ENCODE measurements at regions not wholly inside any gene's neighbourhood (a gene's known extent, or its start where the extent isn't known, plus 50 kb on each side); places are given as distances from the start of the nearest gene placed in this dataset.

DNA sequence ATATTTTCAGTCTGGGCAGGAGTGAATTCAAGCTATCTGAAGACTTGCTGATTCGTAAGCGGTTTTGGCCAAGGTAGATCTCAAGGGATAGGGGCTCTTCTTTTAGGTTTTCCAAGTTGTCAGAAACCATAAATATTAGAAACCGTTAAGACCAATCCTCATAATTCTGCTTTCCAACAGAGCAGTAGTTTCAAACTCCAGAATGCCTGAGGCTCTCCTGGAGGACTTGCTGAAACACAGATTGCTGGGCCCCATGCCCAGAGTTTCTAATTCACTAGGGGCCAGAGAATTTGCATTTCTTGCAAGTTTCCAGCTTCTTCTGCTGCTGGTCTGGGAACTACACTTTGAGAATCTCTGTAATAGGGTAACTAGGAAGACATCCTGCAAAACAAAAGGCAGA lies 1855.7 kb upstream of the CELF4 start:
- Histone ChIP-seq H3K9me3 (ENCODE audit: control insufficient read depth, low read length) (no peaks in the 10 kb centered on the region), H3K4me1 (ENCODE audit: control insufficient read depth, insufficient read depth, low read length) (peaks cover 23% of the 10 kb centered on the region)

GRCh38 chr18:39419315-39419714 lies 1853.7 kb upstream of the CELF4 start:
- Histone ChIP-seq H3K9me3 (ENCODE audit: control insufficient read depth, low read length) (no peaks in the 10 kb centered on the region), H3K9ac (ENCODE audit: low read length) (no peak overlapping the region), H3K27me3 (replicated peaks; ENCODE audit: control insufficient read depth, insufficient read depth, low read length) (no peaks in the 10 kb centered on the region), H3K4me1 (ENCODE audit: control insufficient read depth, insufficient read depth, low read length) (peaks cover 23% of the 10 kb centered on the region), H3K4me3 (ENCODE audit: low read length) (no peak overlapping the region), H3K36me3 (ENCODE audit: control insufficient read depth, insufficient read depth, low read length, severe bottlenecking) (no peaks in the 10 kb centered on the region)
- DNase-seq (ENCODE audit: low read depth) = no peak

More for the DNA sequence above, 1855.7 kb upstream of the CELF4 start:
- H3K27me3 ChIP-seq (replicated peaks; ENCODE audit: control insufficient read depth, insufficient read depth, low read length) = no peaks in the 10 kb centered on the region
- H3K36me3 ChIP-seq (ENCODE audit: control insufficient read depth, insufficient read depth, low read length, severe bottlenecking) = no peaks in the 10 kb centered on the region
- no peak overlapping the region for H3K9ac ChIP-seq (ENCODE audit: low read length)
- no peak overlapping the region for H3K4me3 ChIP-seq (ENCODE audit: low read length)
- DNase-seq (ENCODE audit: low read depth) = no peak

DNA sequence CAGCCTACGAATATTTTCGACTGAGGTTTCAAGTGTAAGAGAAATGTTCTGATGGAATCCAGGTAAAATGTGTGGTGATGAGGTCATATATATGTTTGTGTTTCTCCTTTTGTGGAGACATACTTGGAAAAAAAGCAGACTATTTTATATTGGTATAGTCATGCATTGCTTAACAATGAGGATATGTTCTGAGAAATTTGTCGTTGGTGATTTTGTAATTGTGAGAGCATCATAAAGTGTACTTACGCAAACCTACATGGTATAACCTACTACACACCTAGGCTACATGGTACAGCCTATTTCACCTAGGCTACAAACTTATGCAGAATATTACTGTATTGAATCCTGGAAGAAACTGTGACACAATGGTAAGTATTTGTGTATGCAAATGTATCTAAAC lies 1849.9 kb upstream of the CELF4 start:
- no peaks in the 10 kb centered on the region for H3K9me3 ChIP-seq (ENCODE audit: control insufficient read depth, low read length)
- DNase-seq (ENCODE audit: low read depth) = no peak
- H3K4me3 ChIP-seq (ENCODE audit: low read length) = no peak overlapping the region
- no peak overlapping the region for H3K9ac ChIP-seq (ENCODE audit: low read length)
- H3K36me3 ChIP-seq (ENCODE audit: control insufficient read depth, insufficient read depth, low read length, severe bottlenecking) = no peaks in the 10 kb centered on the region
- H3K4me1 ChIP-seq (ENCODE audit: control insufficient read depth, insufficient read depth, low read length) = peaks cover 7% of the 10 kb centered on the region
- H3K27me3 ChIP-seq (replicated peaks; ENCODE audit: control insufficient read depth, insufficient read depth, low read length) = no peaks in the 10 kb centered on the region

- Histone ChIP-seq H3K9me3 (ENCODE audit: control insufficient read depth, low read length) (no peaks in the 10 kb centered on the region), H3K36me3 (ENCODE audit: control insufficient read depth, insufficient read depth, low read length, severe bottlenecking) (no peaks in the 10 kb centered on the region), H3K9ac (ENCODE audit: low read length) (no peak overlapping the region), H3K4me1 (ENCODE audit: control insufficient read depth, insufficient read depth, low read length) (no peaks in the 10 kb centered on the region), H3K27me3 (replicated peaks; ENCODE audit: control insufficient read depth, insufficient read depth, low read length) (no peaks in the 10 kb centered on the region), H3K4me3 (ENCODE audit: low read length) (no peak overlapping the region)
- no peak for DNase-seq (ENCODE audit: low read depth)
Measured at GRCh38 chr18:39414009-39414700, 1848.6 kb upstream of the CELF4 start.

GRCh38 chr18:39406941-39407340 lies 1841.3 kb upstream of the CELF4 start:
- no peaks in the 10 kb centered on the region for H3K27me3 ChIP-seq (replicated peaks; ENCODE audit: control insufficient read depth, insufficient read depth, low read length)
- DNase-seq (ENCODE audit: low read depth) = no peak
- H3K4me3 ChIP-seq (ENCODE audit: low read length) = no peak overlapping the region
- H3K4me1 ChIP-seq (ENCODE audit: control insufficient read depth, insufficient read depth, low read length) = peaks cover 5% of the 10 kb centered on the region
- H3K9me3 ChIP-seq (ENCODE audit: control insufficient read depth, low read length) = no peaks in the 10 kb centered on the region
- H3K36me3 ChIP-seq (ENCODE audit: control insufficient read depth, insufficient read depth, low read length, severe bottlenecking) = no peaks in the 10 kb centered on the region
- no peak overlapping the region for H3K9ac ChIP-seq (ENCODE audit: low read length)

- Histone ChIP-seq H3K36me3 (ENCODE audit: control insufficient read depth, insufficient read depth, low read length, severe bottlenecking) (no peaks in the 10 kb centered on the region), H3K4me3 (ENCODE audit: low read length) (no peak overlapping the region), H3K4me1 (ENCODE audit: control insufficient read depth, insufficient read depth, low read length) (peaks cover 5% of the 10 kb centered on the region), H3K9me3 (ENCODE audit: control insufficient read depth, low read length) (no peaks in the 10 kb centered on the region), H3K9ac (ENCODE audit: low read length) (no peak overlapping the region), H3K27me3 (replicated peaks; ENCODE audit: control insufficient read depth, insufficient read depth, low read length) (no peaks in the 10 kb centered on the region)
- peak; percentile 45 for DNase-seq (ENCODE audit: low read depth)
Measured at GRCh38 chr18:39403121-39403520, 1837.5 kb upstream of the CELF4 start.

GRCh38 chr18:39399662-39400061 lies 1834.1 kb upstream of the CELF4 start:
- peaks cover 5% of the 10 kb centered on the region for H3K4me1 ChIP-seq (ENCODE audit: control insufficient read depth, insufficient read depth, low read length)
- H3K9me3 ChIP-seq (ENCODE audit: control insufficient read depth, low read length) = peaks cover 3% of the 10 kb centered on the region
- no peak overlapping the region for H3K4me3 ChIP-seq (ENCODE audit: low read length)
- no peak for DNase-seq (ENCODE audit: low read depth)
- H3K27me3 ChIP-seq (replicated peaks; ENCODE audit: control insufficient read depth, insufficient read depth, low read length) = no peaks in the 10 kb centered on the region
- H3K9ac ChIP-seq (ENCODE audit: low read length) = no peak overlapping the region
- no peaks in the 10 kb centered on the region for H3K36me3 ChIP-seq (ENCODE audit: control insufficient read depth, insufficient read depth, low read length, severe bottlenecking)

DNA sequence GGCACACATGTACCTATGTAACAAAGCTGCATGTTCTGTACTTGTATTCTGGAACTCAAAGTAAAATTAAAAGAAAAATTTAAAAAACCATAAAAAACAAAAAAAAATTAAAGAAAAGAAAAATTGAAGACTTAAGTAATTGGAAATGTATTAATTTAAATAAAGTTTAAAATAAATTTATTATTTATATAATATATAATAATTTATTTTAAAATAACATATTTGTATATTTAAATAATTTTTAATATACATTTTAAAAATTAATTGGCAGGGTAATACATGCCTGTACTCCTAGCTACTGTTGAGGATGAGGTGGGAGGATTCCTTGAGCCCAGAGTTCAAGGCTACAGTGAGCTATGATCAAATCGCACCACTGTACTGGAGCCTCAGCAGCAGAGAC lies 1830.6 kb upstream of the CELF4 start:
- Histone ChIP-seq H3K4me3 (ENCODE audit: low read length) (no peak overlapping the region), H3K36me3 (ENCODE audit: control insufficient read depth, insufficient read depth, low read length, severe bottlenecking) (no peaks in the 10 kb centered on the region), H3K27me3 (replicated peaks; ENCODE audit: control insufficient read depth, insufficient read depth, low read length) (no peaks in the 10 kb centered on the region), H3K9ac (ENCODE audit: low read length) (no peak overlapping the region), H3K4me1 (ENCODE audit: control insufficient read depth, insufficient read depth, low read length) (no peaks in the 10 kb centered on the region), H3K9me3 (ENCODE audit: control insufficient read depth, low read length) (peaks cover 4% of the 10 kb centered on the region)
- DNase-seq (ENCODE audit: low read depth) = no peak

DNA sequence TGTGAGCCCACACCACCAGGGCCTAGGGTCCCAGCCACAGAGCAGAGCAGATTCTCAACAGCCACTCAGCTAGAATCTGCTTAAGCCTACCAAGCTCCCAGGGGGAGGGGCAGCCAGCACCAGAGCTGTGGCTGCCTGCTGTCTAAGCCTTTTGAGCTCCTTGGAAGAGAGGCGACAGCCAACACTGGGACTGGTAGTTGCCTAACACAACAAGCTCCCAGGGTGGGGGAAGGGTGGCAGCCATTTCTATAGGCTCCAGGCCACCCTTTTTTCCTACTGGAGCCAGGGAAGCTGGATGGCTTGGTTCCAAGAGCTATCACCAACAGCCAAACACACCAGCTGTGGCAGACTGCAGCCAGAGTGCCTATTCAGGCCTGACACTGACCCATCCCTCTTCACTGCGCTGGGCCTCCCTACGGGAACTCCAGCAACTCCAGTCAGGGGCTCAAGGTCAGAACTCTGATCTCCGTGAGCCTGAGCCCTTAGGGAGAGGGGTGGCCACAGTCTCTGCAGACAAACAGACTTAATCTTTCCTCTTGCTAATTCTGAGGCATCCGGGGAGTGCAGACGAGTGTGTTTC lies 1824.3 kb upstream of the CELF4 start:
- peaks cover 4% of the 10 kb centered on the region for H3K9me3 ChIP-seq (ENCODE audit: control insufficient read depth, low read length)
- H3K4me3 ChIP-seq (ENCODE audit: low read length) = no peak overlapping the region
- H3K4me1 ChIP-seq (ENCODE audit: control insufficient read depth, insufficient read depth, low read length) = no peaks in the 10 kb centered on the region
- no peak for DNase-seq (ENCODE audit: low read depth)
- H3K36me3 ChIP-seq (ENCODE audit: control insufficient read depth, insufficient read depth, low read length, severe bottlenecking) = no peaks in the 10 kb centered on the region
- no peak overlapping the region for H3K9ac ChIP-seq (ENCODE audit: low read length)
- H3K27me3 ChIP-seq (replicated peaks; ENCODE audit: control insufficient read depth, insufficient read depth, low read length) = no peaks in the 10 kb centered on the region

DNA sequence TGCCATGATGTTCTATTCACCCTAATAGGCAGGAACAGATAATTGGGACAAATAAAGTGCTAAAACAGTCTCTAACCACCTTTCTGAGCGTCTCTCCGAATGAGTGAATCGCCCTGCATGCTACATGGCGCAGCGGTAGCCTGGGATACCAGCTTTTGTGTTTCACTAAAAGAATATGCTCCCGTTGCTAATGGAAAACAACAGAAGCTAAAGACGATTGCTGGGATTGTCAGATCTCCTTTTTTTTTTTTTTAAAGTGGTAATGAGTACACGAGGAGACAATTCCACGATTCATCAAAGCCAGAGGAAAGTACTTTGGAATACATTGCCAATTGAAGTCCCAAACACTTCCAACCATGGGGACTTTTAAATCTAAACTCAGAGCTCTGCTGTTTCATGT lies 1815.3 kb upstream of the CELF4 start:
- Histone ChIP-seq H3K4me3 (ENCODE audit: low read length) (no peak overlapping the region), H3K36me3 (ENCODE audit: control insufficient read depth, insufficient read depth, low read length, severe bottlenecking) (no peaks in the 10 kb centered on the region), H3K9ac (ENCODE audit: low read length) (no peak overlapping the region)

GRCh38 chr18:39380186-39380725 lies 1814.7 kb upstream of the CELF4 start:
- H3K9me3 ChIP-seq (ENCODE audit: control insufficient read depth, low read length) = no peaks in the 10 kb centered on the region
- no peak overlapping the region for H3K4me3 ChIP-seq (ENCODE audit: low read length)

More for the DNA sequence above, 1815.3 kb upstream of the CELF4 start:
- Histone ChIP-seq H3K4me1 (ENCODE audit: control insufficient read depth, insufficient read depth, low read length) (no peaks in the 10 kb centered on the region), H3K27me3 (replicated peaks; ENCODE audit: control insufficient read depth, insufficient read depth, low read length) (no peaks in the 10 kb centered on the region), H3K9me3 (ENCODE audit: control insufficient read depth, low read length) (no peaks in the 10 kb centered on the region)
- DNase-seq (ENCODE audit: low read depth) = no peak

More at GRCh38 chr18:39380186-39380725, 1814.7 kb upstream of the CELF4 start:
- H3K27me3 ChIP-seq (replicated peaks; ENCODE audit: control insufficient read depth, insufficient read depth, low read length) = no peaks in the 10 kb centered on the region
- H3K9ac ChIP-seq (ENCODE audit: low read length) = no peak overlapping the region
- DNase-seq (ENCODE audit: low read depth) = no peak
- H3K4me1 ChIP-seq (ENCODE audit: control insufficient read depth, insufficient read depth, low read length) = no peaks in the 10 kb centered on the region
- no peaks in the 10 kb centered on the region for H3K36me3 ChIP-seq (ENCODE audit: control insufficient read depth, insufficient read depth, low read length, severe bottlenecking)
